ENCODE measurements at regions not wholly inside any gene's neighbourhood (a gene's known extent, or its start where the extent isn't known, plus 50 kb on each side); places are given as distances from the start of the nearest gene placed in this dataset.

- no peak for DNase-seq
These were observed 668.7 kb downstream of the NR2F1-AS1 start for GRCh38 chr5:92912283-92912682.

GRCh38 chr5:92911851-92912250 lies 669.2 kb downstream of the NR2F1-AS1 start:
- DNase-seq = no peak

GRCh38 chr5:92911293-92911692 lies 669.7 kb downstream of the NR2F1-AS1 start:
- DNase-seq = no peak

- no peak for DNase-seq
These were observed 671.4 kb downstream of the NR2F1-AS1 start for GRCh38 chr5:92909602-92909962.

GRCh38 chr5:92908952-92909601 lies 671.9 kb downstream of the NR2F1-AS1 start:
- no peak for DNase-seq

- no peak for DNase-seq
These were observed 672.9 kb downstream of the NR2F1-AS1 start for GRCh38 chr5:92907938-92908606.

GRCh38 chr5:92906798-92907376 lies 674.1 kb downstream of the NR2F1-AS1 start:
- no peak for DNase-seq

GRCh38 chr5:92904021-92904420 lies 677.0 kb downstream of the NR2F1-AS1 start:
- no peak for DNase-seq

- DNase-seq = no peak
These were observed 681.4 kb downstream of the NR2F1-AS1 start for GRCh38 chr5:92899611-92900010.

- DNase-seq = no peak
These were observed 684.3 kb downstream of the NR2F1-AS1 start for GRCh38 chr5:92896722-92897121.

- no peak for DNase-seq
These were observed 690.2 kb downstream of the NR2F1-AS1 start for GRCh38 chr5:92890841-92891244.

- no peak for DNase-seq
These were observed 691.9 kb downstream of the NR2F1-AS1 start for GRCh38 chr5:92889140-92889539.

- DNase-seq = no peak
These were observed 693.8 kb downstream of the NR2F1-AS1 start for GRCh38 chr5:92887254-92887653.

GRCh38 chr5:92886751-92887150 lies 694.3 kb downstream of the NR2F1-AS1 start:
- DNase-seq = no peak

GRCh38 chr5:92885950-92886349 lies 695.1 kb downstream of the NR2F1-AS1 start:
- no peak for DNase-seq

- DNase-seq = no peak
These were observed 696.5 kb downstream of the NR2F1-AS1 start for GRCh38 chr5:92884469-92884868.

GRCh38 chr5:92879806-92880543 lies 701.0 kb downstream of the NR2F1-AS1 start:
- no peak for DNase-seq

GRCh38 chr5:92874790-92875189 lies 706.2 kb downstream of the NR2F1-AS1 start:
- no peak for DNase-seq

- no peak for DNase-seq
These were observed 712.6 kb downstream of the NR2F1-AS1 start for GRCh38 chr5:92868442-92868841.

- no peak for DNase-seq
These were observed 716.4 kb downstream of the NR2F1-AS1 start for GRCh38 chr5:92864591-92864990.

GRCh38 chr5:92863666-92864065 lies 717.4 kb downstream of the NR2F1-AS1 start:
- no peak for DNase-seq

GRCh38 chr5:92861531-92862285 lies 719.3 kb downstream of the NR2F1-AS1 start:
- DNase-seq = no peak

- no peak for DNase-seq
These were observed 721.0 kb downstream of the NR2F1-AS1 start for GRCh38 chr5:92860061-92860460.
